Glutamatergic neuron (in vitro differentiated cells): ENCODE measurements at regions not wholly inside any gene's neighbourhood (a gene's known extent, or its start where the extent isn't known, plus 50 kb on each side); places are given as distances from the start of the nearest gene placed in this dataset.

Source experiments
- DNase-seq: peaks from one replicate; pipeline ENCODE4 v3.0.0; 2022
- H3K27ac Mint-ChIP-seq: one replicate; pipeline ENCODE4 v1.8.0; 2020; ENCODE audit warnings: mild to moderate bottlenecking, mixed read lengths, inconsistent platforms; ENCODE audit not compliant: unreplicated experiment
- H3K27me3 Mint-ChIP-seq: one replicate; pipeline ENCODE4 v1.8.0; 2020; ENCODE audit warnings: mild to moderate bottlenecking, moderate library complexity, mixed read lengths, inconsistent platforms; ENCODE audit not compliant: unreplicated experiment
- H3K36me3 Mint-ChIP-seq: one replicate; pipeline ENCODE4 v1.8.0; 2020; ENCODE audit warnings: mild to moderate bottlenecking, mixed read lengths, inconsistent platforms; ENCODE audit not compliant: unreplicated experiment
- H3K4me1 Mint-ChIP-seq: one replicate; pipeline ENCODE4 v1.8.0; 2020; ENCODE audit warnings: mild to moderate bottlenecking, low read depth, mixed read lengths, inconsistent platforms; ENCODE audit not compliant: unreplicated experiment
- H3K4me3 Mint-ChIP-seq: one replicate; pipeline ENCODE4 v1.8.0; 2020; ENCODE audit warnings: mild to moderate bottlenecking, mixed read lengths, inconsistent platforms; ENCODE audit not compliant: unreplicated experiment
- H3K9me3 Mint-ChIP-seq: one replicate; pipeline ENCODE4 v1.8.0; 2020; ENCODE audit warnings: mild to moderate bottlenecking, moderate library complexity, mixed read lengths, inconsistent platforms; ENCODE audit not compliant: unreplicated experiment
- TF ChIP-seq, protein P1 (sequence below): fragments of 200-600 bp; sonication (generic); IDR thresholded peaks from one replicate; pipeline ENCODE4 v1.5.0; 2021; ENCODE audit not compliant: partially characterized antibody, unreplicated experiment

DNA sequence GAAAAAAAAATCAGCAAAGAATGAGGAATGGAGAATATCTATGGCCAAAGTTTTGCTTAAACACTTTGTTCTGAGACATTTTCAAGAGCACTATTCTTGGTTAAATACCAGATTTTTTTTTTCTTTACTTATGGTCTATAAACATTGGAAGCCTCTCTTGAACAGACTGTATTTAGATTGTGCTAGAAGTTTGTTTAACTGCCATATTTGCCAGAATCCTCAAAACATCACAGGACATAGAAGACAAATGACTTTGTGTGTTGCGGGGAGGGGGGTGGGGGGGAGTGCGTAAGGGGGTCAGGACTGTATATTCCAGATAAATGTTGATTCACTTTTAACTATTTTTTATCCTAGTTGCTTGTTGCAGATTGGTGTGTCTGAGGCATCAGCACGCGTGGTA is 262.0 kb downstream of the MEIS1 start:
- H3K4me1 Mint-ChIP-seq: peaks cover 8% of the 10 kb centered on the region
- TF ChIP-seq, protein P1, sequence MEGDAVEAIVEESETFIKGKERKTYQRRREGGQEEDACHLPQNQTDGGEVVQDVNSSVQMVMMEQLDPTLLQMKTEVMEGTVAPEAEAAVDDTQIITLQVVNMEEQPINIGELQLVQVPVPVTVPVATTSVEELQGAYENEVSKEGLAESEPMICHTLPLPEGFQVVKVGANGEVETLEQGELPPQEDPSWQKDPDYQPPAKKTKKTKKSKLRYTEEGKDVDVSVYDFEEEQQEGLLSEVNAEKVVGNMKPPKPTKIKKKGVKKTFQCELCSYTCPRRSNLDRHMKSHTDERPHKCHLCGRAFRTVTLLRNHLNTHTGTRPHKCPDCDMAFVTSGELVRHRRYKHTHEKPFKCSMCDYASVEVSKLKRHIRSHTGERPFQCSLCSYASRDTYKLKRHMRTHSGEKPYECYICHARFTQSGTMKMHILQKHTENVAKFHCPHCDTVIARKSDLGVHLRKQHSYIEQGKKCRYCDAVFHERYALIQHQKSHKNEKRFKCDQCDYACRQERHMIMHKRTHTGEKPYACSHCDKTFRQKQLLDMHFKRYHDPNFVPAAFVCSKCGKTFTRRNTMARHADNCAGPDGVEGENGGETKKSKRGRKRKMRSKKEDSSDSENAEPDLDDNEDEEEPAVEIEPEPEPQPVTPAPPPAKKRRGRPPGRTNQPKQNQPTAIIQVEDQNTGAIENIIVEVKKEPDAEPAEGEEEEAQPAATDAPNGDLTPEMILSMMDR: no peak
- H3K9me3 Mint-ChIP-seq: no peaks in the 10 kb centered on the region
- H3K4me3 Mint-ChIP-seq: no peak overlapping the region
- no peak overlapping the region for H3K27ac Mint-ChIP-seq
- H3K27me3 Mint-ChIP-seq: no peaks in the 10 kb centered on the region
- no peaks in the 10 kb centered on the region for H3K36me3 Mint-ChIP-seq
- DNase-seq: no peak

DNA sequence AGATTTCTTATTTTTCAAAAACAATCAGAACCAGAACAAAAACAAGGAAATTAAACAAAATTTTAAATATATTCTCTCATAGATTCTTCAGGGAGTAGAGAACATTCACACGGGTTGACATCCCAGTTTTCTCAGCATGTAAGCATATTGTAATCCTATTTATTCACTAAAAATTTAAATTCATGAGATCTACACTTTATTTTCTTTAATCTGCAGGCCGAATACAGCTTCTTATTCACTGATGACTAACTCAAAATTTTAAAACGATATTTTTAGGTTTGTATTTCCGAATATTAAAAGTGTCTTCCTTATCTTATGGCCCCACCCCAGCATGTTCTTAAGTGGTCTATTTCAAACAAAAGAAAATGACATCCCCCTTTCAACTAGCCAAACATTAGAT is 262.4 kb downstream of the MEIS1 start:
- peaks cover 8% of the 10 kb centered on the region for H3K4me1 Mint-ChIP-seq
- DNase-seq: no peak
- no peak overlapping the region for H3K4me3 Mint-ChIP-seq
- TF ChIP-seq, protein P1: no peak
- H3K27ac Mint-ChIP-seq: no peak overlapping the region
- no peaks in the 10 kb centered on the region for H3K9me3 Mint-ChIP-seq
- H3K27me3 Mint-ChIP-seq: no peaks in the 10 kb centered on the region
- H3K36me3 Mint-ChIP-seq: no peaks in the 10 kb centered on the region

DNA sequence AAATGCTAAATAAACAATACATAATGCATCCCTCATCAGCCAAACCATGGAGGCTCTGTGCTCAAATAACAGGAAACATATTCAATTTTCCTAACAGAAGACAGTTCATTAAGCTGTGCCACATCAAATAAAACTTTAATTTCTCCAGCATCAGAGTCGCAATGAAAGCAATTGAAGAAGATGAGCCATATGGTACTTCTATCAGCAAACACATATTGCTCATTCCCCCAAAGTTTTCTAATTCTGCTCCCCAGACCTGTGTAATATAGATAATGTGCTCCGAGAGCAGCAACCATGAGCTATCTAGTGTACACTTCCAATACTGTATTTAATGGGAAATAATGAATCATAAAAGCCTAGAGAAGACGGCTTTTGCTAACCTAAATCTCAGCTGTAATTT is 263.2 kb downstream of the MEIS1 start:
- Mint-ChIP-seq H3K9me3 (no peaks in the 10 kb centered on the region), H3K27ac (no peak overlapping the region), H3K36me3 (no peaks in the 10 kb centered on the region), H3K4me3 (no peak overlapping the region), H3K27me3 (no peaks in the 10 kb centered on the region), H3K4me1 (peaks cover 8% of the 10 kb centered on the region)
- DNase-seq: no peak
- TF ChIP-seq, protein P1: no peak

DNA sequence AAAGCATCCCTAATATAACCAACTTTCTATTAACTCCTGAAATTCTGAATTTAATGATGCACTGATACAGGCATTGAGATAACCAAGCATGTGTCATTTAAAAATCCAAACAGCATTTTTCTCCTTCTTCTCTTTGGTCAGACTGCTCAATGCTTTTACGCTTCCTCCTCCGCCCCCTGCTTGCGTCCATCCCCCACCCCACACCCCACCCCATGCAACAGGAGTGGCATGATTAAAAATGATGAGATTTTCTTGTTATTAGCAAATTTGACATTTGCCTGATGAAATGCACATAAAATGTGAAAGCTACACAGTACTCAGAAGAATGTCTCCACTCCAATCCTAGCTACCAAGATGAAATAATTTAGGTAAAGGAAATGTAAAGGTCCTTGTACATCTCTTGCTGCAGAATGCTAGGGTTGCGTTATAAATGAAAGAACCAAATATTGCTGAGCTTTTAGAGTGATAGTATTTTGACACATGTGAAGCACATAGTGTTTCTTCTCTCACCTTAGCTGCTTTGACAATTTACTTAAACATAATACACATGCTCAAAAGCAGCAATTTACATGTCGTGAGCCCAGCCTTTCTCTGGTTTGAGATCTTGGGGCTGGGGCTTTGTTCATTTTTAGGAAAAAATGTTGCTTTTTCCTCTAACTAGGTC is 263.8 kb downstream of the MEIS1 start:
- no peaks in the 10 kb centered on the region for H3K36me3 Mint-ChIP-seq
- H3K27ac Mint-ChIP-seq: no peak overlapping the region
- peaks cover 8% of the 10 kb centered on the region for H3K4me1 Mint-ChIP-seq
- no peaks in the 10 kb centered on the region for H3K9me3 Mint-ChIP-seq
- H3K4me3 Mint-ChIP-seq: no peak overlapping the region
- H3K27me3 Mint-ChIP-seq: no peaks in the 10 kb centered on the region
- TF ChIP-seq, protein P1: no peak
- no peak for DNase-seq

DNA sequence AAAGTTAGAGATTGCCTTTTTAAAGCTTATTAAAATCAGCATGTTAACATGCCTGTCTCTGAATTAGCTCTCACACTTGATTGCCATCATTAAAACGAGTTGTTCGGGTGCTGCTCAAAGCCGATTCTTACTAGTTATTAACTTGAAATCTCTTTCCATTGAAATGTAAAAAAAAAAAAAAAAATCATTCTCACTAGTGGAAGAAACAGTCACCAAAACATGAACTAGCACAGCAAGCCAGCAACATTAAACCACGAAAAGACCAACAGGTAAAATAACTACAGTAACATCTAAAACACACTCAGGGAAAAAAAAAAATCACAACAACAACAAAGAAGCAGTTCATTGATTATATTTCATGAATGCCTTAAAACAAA is 264.5 kb downstream of the MEIS1 start:
- H3K27me3 Mint-ChIP-seq: no peaks in the 10 kb centered on the region
- TF ChIP-seq, protein P1: no peak
- no peak overlapping the region for H3K27ac Mint-ChIP-seq
- no peak for DNase-seq
- H3K4me1 Mint-ChIP-seq: peaks cover 8% of the 10 kb centered on the region
- no peaks in the 10 kb centered on the region for H3K9me3 Mint-ChIP-seq
- H3K4me3 Mint-ChIP-seq: no peak overlapping the region
- no peaks in the 10 kb centered on the region for H3K36me3 Mint-ChIP-seq
